ENCODE measurements at regions not wholly inside any gene's neighbourhood (a gene's known extent, or its start where the extent isn't known, plus 50 kb on each side); places are given as distances from the start of the nearest gene placed in this dataset.
"Not testable (repeated sequence)": the region's sequence is repeated elsewhere in the genome, so short reads cannot be mapped to it uniquely, and the experiment has no call there.

DNA sequence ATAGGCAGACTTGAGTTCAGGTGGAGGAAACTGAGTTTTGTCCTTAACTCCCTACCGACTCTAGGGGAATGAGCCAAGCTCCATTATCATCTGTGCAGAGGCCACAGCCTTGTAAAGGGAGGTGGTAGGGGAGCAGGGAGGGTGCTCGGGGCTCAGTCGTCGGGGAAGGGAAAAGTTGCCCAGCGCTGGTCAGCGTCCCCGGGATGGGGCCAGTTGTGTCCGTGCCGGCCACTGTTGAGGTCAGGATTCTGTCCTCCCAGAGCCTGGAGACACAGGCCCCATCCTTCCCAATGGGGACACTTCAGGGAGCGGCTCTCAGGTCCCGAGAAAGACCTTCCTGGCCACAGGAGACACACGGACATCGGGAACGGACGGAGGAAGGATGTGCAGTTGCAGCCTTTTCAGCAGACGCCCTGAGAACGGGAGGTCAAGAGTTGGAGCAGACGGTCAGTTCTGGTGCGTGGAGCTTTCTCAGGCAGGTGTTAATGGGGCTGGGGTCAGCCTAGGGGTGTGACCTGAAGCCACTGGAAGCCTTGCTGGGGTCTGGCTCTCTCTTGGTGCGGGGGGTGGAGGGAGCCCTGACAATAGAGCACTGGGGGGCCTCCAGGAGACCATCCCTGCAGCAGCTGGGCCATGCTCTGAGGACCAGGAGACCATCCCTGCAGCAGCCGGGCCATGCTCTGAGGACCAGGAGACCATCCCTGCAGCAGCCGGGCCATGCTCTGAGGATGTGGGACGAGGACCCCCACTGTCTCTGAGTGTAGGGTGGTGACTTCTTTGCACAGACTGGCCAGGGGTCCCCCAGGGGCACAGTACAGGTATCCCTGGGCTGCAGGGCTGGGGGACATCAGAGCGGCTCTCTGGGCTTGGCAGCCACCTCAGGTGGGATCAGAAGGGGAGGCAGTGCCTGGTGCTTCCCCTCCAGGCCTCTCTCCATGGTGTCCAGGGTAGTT lies 394.7 kb downstream of the TMEM121 start:
- not testable (repeated sequence) for H3K4me3 ChIP-seq, H3K27me3 ChIP-seq, H3K36me3 ChIP-seq, H3K9me3 ChIP-seq, DNase-seq

DNA sequence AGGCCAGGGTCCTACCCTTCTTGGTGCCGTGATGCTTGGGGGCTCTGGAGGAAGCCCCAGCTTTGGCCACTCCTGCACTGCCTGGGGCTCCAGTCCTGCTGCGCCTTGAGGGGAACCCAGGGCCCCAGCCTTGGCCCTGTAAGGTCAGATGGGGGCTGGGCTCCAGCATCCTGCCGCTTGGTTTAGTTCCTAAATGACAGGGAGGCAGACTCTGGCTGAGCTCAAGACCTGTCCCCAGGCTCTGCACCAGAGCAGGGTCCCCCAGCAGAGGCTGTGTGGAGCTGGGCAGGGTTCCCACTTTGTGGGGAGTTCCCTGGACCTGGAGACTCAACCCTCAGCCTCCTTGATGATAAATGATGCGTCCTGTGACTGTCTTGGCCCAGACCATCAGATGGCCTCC lies 395.4 kb downstream of the TMEM121 start:
- DNase-seq, H3K27me3 ChIP-seq, H3K36me3 ChIP-seq, H3K9me3 ChIP-seq, H3K4me3 ChIP-seq: not testable (repeated sequence)

DNA sequence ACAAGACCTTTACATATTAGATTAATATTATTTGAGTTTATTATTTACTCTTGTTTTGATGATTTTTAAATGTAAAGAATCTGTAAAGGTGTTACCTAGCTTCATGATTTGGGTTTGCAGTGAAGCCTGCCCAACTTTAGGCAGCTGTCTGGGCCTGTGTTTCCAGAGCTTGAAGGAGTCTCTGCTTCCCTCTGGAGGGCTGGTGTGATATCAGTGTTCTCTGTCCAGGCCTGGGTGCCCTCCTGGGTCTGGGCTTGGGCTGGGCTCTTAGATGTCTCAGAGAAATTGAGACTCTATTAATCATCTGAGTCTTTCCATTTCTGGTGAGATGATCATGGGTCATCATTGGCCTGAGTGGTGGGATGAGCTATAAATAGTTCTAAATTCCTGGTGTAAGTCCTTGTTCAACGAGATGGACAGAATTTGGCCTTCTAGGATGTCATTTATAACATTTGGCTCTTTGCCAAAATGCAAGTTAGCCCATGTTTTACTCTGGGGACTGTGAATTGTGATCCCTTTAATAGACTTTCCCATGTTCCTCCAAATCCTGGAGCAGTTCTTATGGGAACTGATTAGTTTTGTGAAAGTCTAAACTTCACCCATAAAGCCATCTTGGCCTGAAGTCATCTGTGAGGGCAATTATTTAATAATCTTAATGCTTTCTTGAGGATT lies 397.3 kb downstream of the TMEM121 start:
- not testable (repeated sequence) for H3K27me3 ChIP-seq, H3K4me3 ChIP-seq, DNase-seq, H3K36me3 ChIP-seq, H3K9me3 ChIP-seq

DNA sequence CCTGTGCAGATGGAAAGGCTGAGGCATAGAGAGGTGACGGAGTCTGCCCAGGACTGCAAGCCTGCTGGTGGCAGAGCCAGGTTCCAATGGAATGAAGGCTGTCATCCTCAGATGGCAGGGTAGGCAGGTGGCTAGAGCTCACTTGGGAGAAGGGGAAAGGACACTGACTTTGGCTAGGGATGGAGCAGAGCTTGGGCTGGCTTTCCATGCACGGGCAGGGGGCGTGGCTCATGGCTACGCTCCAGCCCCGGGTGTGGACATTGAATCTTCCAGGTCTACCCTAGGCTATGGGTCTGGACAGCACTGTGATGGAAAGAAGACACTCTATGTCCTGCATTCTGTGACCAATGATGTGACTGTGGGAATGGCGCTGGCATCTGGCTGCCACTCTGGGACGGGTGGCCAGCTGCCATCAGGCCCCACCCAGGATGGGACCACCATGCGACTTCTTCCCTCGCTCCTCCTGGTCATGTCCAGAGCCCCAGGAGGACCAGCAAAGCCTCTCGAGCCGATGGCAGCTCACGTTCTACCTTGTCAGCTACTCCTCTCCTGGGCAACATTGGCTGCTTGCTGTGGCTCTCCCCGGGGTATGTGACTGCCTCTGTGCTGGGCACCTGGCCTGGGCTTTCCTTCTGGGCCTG lies 398.7 kb downstream of the TMEM121 start:
- H3K36me3 ChIP-seq = no peaks in the 10 kb centered on the region
- no peak overlapping the region for H3K4me3 ChIP-seq
- DNase-seq = no peak
- H3K27me3 ChIP-seq = no peaks in the 10 kb centered on the region
- H3K9me3 ChIP-seq = no peaks in the 10 kb centered on the region

DNA sequence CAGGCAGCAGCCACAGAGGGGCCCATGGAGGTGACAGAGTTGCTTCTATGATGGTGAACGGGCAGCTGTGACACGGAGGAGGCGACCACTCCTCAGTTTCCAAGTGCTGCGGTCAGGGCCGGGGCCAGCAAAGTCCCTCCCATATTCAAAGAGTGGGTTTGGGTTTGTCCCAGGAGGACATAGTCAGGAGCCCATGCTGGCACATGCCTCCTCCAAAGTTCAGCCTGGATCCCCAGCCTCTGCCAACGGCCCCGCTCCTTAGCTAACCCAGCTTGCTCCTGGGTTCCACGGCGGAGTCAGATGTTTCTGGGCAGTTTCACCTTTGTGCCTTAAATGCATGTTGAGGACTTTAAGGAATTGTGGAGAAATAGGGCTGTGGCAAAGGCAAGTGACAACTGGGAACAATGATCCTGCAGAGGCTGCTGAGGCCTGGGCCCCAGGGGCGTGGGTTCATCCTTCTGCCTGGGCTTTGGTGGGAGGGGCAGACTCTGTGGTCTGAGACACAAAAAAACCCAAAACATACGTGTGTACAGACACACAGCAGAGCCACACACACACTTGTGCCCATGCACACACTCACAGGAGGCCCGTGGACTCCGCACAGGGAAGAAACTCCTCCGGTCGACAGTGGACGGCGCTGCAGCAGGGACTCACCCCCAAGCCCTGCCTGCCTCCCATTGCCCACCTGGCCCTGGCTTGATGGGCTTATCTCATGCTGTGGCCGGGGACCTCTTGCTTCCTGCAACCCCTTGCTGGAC lies 399.4 kb downstream of the TMEM121 start:
- H3K9me3 ChIP-seq = no peaks in the 10 kb centered on the region
- H3K4me3 ChIP-seq = no peak overlapping the region
- H3K27me3 ChIP-seq = no peaks in the 10 kb centered on the region
- no peak for DNase-seq
- H3K36me3 ChIP-seq = no peaks in the 10 kb centered on the region

DNA sequence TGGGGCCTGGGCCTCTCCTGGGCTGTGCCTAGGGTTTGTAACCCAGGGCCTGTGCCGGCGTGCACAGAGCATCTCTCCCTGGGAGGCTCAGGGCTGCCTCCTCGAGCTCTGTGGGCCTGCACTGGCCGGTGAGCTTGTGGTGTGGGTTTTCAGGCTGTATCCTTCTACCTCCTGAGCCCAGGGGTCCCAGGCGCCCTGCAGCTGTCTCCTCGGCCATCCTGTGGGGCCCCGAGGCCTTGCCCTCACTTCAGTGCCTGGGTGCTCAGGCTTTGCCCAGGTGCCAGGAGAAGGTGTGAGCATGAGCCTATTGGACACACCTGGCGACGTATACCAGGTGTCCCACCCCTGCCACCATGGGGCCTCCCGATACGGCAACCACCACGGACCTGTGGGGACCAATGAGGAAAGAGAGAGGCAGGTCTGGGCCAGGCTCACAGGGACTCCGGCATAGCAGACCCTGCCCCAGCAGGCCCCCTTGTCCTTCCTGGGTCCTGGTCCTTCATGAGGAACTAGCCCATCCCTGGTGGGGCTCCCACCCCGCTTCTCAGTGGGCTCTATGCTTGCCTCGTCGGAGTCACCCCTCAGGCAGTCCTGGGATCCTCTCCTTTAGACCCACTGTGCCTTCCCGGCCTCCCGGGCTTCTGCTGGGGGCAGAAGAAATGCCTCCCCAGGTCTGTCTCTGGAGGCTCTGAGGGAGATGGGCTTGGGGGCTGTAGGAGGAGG lies 400.2 kb downstream of the TMEM121 start:
- no peaks in the 10 kb centered on the region for H3K27me3 ChIP-seq
- no peaks in the 10 kb centered on the region for H3K9me3 ChIP-seq
- H3K4me3 ChIP-seq = no peak overlapping the region
- H3K36me3 ChIP-seq = no peaks in the 10 kb centered on the region
- no peak for DNase-seq

DNA sequence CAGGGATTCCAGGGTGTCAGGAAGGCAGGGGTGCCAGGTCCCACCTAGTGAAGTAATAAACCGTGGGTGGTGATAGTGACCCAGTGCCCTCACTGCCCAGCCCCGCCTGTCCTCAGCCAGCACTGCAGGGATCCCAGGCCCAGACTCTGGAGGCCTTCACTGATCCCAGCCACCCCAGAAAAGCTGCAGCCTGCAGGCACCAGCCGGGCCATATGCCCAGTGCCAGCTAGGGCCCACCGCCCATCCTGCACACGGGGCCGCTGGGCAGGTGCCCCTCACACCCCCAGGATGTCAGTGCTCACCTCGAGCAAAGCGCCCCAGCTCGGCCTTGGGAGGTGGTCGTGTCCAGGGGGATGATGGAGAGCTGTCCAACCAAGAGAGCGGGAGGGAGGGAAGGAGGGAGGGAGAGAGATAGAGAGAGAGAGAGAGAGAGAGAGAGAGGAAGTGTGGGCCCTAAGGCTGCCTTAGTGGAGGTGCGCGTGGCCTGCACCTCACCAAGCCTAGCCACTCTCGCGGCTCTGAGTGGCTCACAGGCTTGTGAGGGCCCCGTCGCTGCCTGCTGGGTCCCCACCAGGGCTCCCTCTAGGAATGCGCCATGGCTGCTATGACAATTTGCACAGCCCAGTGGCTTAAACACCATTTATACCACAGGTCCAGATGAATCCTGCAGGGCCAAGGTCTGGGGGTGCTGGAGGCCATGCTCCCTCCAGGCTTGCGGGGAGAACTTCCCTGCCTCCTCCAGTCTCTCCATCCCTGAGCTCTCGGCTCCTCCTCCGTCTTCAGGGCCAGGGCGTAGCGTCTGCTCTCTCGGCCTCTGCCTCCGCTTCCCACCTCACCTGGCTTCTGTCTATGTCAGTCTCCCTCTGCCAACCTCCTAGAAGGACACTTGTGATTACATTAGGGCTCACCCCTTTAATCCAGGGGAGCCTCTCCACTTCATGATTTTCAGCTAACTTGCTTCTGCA lies 401.0 kb downstream of the TMEM121 start:
- no peak for DNase-seq
- Histone ChIP-seq H3K36me3 (no peaks in the 10 kb centered on the region), H3K4me3 (no peak overlapping the region), H3K27me3 (0 out of 2 replicates have a peak, but pooled peaks cover 1% of the 10 kb centered on the region), H3K9me3 (no peaks in the 10 kb centered on the region)

DNA sequence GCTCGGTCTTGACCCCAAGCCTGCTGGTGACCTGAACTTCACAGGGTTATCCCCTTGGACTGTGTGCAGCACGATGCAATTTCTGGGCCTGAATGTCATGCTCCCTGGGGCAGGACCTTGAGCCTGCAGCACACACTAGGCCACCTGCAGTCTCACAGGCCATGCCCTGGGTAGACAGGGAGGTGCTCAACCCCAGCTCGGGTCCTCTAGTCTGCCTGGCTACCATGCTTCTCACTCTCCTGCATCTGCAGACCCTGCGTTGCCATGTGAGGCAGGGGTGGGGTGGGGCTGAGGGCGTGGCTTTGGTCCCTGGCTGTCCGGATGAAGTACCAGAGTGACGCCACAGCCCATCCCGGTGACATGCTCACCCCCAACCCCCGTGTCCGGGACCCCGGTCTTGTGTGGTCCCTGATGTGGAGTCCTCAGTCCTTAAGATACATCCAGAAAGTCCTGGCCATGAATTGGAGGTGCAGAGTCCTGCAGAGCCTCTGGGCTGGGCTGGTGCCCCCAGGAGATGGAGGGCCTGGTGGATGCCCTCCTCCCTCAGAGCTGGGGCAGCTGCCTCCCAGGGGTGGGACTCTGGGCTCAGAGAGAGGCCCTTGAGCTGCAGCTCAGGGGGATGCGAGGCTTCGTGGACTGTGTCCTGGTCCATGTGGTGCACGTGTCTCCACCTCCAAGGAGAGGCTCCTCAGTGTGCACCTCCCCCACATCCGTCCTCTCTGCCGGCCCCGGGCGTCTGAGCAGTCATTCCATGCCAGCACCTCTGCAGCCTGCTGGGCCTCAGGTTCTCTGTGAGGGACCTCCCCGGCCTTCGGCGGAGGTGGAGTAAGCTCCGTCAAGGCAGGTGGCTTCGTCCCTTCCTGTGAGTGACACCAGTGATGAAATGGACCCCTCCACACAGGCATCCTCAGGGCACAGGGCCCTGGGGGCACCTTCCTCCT lies 402.1 kb downstream of the TMEM121 start:
- not testable (repeated sequence) for H3K27me3 ChIP-seq, H3K36me3 ChIP-seq, H3K4me3 ChIP-seq, H3K9me3 ChIP-seq, DNase-seq

DNA sequence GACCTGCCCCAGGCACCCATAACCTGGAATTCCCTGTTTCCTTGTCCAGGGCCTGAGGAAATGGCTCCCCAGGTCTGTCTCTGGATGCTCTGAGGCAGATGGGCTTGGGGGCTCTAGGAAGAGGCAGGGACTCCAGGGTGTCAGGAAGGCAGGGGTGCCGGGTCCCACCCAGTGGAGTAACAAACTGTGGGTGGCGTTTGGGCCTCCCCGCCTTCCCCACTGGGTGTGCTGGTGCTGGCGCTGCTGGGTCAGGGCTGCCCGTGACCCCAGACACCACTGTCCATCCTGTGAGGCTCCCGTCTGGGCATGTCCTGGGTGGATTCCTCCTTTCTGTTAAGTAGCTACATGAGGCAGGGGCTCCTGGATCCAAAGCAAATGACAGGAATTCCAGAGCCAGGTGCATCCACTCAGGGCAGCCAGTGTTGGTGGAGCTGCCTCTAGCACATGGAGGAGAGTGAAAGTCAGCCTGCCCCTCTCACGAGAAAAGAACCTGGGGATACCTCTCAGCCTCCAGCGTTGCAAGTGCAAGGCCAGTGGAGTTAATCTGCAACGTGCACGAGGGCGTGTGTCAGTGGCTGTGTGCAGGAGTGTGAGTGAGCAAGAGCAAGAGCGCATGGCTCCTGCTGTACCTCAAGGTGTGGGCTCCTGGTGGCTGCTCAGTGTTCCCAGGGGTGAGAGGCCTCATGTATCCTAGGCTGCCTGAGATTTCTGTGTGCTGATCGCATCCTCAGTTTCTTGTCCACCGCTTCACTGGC lies 403.1 kb downstream of the TMEM121 start:
- Histone ChIP-seq H3K36me3 (no peaks in the 10 kb centered on the region), H3K27me3 (0 out of 2 replicates have a peak, but pooled peaks cover 2% of the 10 kb centered on the region), H3K9me3 (no peaks in the 10 kb centered on the region), H3K4me3 (no peak overlapping the region)
- DNase-seq = no peak

DNA sequence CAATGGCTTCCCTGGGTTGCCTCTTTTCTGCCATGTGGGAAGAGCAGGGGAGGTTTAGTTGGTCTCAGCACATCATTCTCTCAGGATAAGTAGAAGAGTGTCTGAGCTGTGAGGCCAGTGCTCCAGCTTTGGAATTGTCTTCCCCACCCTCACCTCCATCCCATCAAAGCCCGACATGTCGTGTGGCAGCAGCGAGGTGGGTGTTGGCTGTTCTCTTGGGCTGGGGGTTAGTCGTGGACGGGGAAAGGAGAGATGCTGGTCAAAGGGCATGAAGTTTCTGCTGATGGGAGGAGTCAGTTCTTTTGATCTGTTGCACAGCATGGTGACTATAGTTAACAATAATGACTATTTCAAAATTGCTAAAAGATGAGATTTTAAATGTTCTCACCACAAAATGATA lies 404.2 kb downstream of the TMEM121 start:
- Histone ChIP-seq H3K27me3 (0 out of 2 replicates have a peak, but pooled peaks cover 2% of the 10 kb centered on the region), H3K36me3 (no peaks in the 10 kb centered on the region), H3K9me3 (no peaks in the 10 kb centered on the region), H3K4me3 (no peak overlapping the region)
- no peak for DNase-seq

DNA sequence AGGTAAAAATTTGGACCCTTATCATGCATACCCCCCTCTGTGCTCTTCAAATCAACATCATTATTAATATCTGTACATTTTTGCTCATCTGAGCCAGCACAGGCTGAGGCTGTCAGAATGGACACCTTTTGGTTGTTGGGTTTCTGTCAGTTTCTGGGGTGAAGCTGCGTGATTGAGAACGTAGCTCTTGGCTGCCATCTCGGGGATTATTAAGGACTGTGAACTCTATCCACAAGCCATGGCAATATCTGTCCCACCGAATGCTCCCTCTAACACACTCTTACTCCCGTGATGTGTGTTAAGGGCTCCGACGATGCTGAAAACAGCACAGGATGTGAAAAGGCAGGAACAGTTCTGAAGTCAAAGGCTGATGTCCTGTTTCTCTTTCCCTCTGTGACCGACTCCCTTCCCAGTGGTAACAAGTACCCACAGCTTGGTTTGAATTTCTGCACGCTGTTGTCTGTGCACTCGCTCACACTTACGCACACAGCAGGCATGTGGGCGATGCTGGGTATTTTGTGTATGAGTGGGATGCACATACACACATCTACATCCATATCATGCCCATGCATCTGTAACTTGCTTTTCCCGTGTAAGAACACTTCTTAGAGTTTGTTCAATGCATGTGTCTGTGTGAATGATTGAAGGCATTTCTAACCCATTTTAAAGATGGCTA lies 405.6 kb downstream of the TMEM121 start:
- H3K4me3 ChIP-seq = no peak overlapping the region
- no peak for DNase-seq
- 0 out of 2 replicates have a peak, but pooled peaks cover 2% of the 10 kb centered on the region for H3K27me3 ChIP-seq
- no peaks in the 10 kb centered on the region for H3K9me3 ChIP-seq
- no peaks in the 10 kb centered on the region for H3K36me3 ChIP-seq

DNA sequence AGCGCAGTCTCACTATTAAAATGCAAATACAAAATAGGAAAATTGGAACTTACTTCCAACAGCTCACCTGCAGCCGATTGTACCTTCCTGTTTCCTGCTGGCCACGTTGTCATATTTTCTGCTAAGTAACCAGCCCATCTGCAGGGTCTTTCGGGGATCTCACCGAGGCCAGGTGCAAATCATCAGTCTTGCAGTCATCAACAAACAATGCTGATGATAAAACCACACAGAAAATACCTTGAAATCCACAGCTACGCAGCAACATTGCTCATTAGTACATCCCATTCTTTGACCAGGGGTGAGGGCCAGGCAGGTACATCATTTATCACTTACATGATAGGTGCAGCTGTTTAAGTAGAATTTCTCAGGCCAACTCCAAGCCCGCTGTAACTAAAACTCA lies 406.9 kb downstream of the TMEM121 start:
- no peaks in the 10 kb centered on the region for H3K36me3 ChIP-seq
- H3K9me3 ChIP-seq = no peaks in the 10 kb centered on the region
- no peak for DNase-seq
- H3K27me3 ChIP-seq = 0 out of 2 replicates have a peak, but pooled peaks cover 2% of the 10 kb centered on the region
- no peak overlapping the region for H3K4me3 ChIP-seq

DNA sequence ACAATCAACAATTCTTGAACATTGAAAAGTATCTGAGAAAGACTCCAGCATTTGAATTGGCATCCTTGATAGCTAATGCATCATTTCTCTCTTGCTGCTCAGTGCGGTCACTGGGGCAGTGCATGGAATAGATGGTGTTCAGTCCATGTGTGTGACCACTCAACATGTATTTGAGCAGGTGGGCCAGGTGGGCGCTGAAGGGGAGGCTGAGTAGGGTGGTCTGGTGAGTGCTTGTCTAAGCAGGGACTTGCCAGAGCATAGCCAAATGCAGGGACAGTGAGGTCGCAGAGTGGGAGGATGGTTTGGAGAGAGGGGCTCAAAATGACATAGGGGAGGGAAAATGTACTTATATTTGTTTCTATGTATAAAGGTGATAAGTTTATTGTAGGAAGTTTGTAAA lies 409.0 kb downstream of the TMEM121 start:
- Histone ChIP-seq H3K9me3 (no peaks in the 10 kb centered on the region), H3K36me3 (no peaks in the 10 kb centered on the region), H3K4me3 (no peak overlapping the region), H3K27me3 (0 out of 2 replicates have a peak, but pooled peaks cover 2% of the 10 kb centered on the region)
- DNase-seq = no peak
